Activated T-helper 17 cell treated with anti-CD3 and anti-CD28 coated beads, Interleukin-2, amount 50 U/mL, for 72 hours (primary cell): ENCODE measurements at regions not wholly inside any gene's neighbourhood (a gene's known extent, or its start where the extent isn't known, plus 50 kb on each side); places are given as distances from the start of the nearest gene placed in this dataset.

Experiments
- ATAC-seq: fragments of 150-1000 bp; cut with Tn5 transposase; replicated peaks from 2 replicates; pipeline ENCODE4 v1.10.0; 2021; ENCODE audit warnings: mild to moderate bottlenecking, moderate library complexity
- H3K27ac Mint-ChIP-seq: one replicate; pipeline ENCODE4 v1.8.0; 2022; ENCODE audit warnings: mixed read lengths
- H3K27me3 Mint-ChIP-seq: one replicate; pipeline ENCODE4 v1.8.0; 2022; ENCODE audit warnings: mixed read lengths
- H3K36me3 Mint-ChIP-seq: one replicate; pipeline ENCODE4 v1.8.0; 2022; ENCODE audit warnings: low read depth, mild to moderate bottlenecking, mixed read lengths
- H3K4me1 Mint-ChIP-seq: one replicate; pipeline ENCODE4 v1.8.0; 2022; ENCODE audit warnings: mixed read lengths
- H3K4me3 Mint-ChIP-seq: one replicate; pipeline ENCODE4 v1.8.0; 2022; ENCODE audit warnings: mild to moderate bottlenecking, mixed read lengths
- H3K9me3 Mint-ChIP-seq: one replicate; pipeline ENCODE4 v1.8.0; 2022; ENCODE audit warnings: mixed read lengths

DNA sequence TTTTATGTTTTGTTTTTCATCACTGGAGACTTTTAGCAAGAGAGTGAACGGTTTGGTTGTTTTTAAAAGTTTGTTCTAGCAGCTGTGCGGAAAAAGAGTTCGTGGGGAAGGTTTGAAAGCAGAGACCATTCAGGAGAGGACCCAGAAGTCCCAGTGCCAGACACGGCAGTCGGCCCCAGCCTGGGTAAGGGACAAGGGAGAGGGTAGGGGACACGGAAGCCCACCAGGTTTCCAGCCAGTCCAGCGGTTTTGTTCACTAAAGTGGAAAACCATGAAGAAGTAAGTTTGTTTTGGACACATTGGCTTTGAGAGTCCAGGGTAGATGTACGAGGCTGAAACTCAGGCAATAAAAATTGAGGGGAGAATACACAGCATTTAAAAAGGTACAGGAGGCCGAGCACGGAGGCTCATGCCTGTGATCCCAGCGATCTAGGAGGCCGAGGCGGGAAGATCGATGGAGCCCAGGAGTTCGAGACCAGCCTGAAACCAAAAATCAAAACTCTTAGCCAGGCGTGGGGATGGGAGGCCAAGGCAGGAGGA lies 56.8 kb upstream of the RPH3AL start:
- peaks cover 51% of the 10 kb centered on the region for H3K4me1 Mint-ChIP-seq
- peaks cover 66% of the 10 kb centered on the region for H3K36me3 Mint-ChIP-seq
- peak overlapping the region; percentile 81 for H3K4me3 Mint-ChIP-seq

DNA sequence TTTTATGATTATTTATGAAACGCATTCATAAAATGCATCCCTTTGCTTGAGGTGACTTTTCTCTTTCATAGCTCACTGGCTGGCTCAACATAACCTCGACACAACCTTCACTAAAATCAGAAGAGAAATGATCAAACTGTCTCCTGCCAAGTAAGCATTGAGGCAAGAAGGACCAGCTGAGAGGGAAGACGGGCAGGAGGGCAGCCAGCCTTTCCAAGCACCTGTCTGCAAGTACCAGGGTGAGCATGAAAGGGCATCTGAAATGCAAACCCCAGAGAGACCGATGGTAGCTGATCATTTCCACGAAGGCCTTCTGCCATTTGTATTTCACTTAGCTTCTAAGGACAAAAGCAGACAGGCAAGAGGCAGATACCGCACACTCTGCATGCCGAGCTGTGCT lies 52.1 kb upstream of the RPH3AL start:
- H3K4me1 Mint-ChIP-seq, result peaks cover 26% of the 10 kb centered on the region
- H3K36me3 Mint-ChIP-seq, result peaks cover 54% of the 10 kb centered on the region
- H3K9me3 Mint-ChIP-seq, result no peaks in the 10 kb centered on the region
- H3K4me3 Mint-ChIP-seq, result no peak overlapping the region
- ATAC-seq, result no peak
- no peak overlapping the region for H3K27ac Mint-ChIP-seq
- no peaks in the 10 kb centered on the region for H3K27me3 Mint-ChIP-seq

More for the DNA sequence above, 56.8 kb upstream of the RPH3AL start:
- H3K9me3 Mint-ChIP-seq, result no peaks in the 10 kb centered on the region
- ATAC-seq, result no peak
- no peaks in the 10 kb centered on the region for H3K27me3 Mint-ChIP-seq
- peak overlapping the region; percentile 99 for H3K27ac Mint-ChIP-seq
